ENCODE measurements at regions not wholly inside any gene's neighbourhood (a gene's known extent, or its start where the extent isn't known, plus 50 kb on each side); places are given as distances from the start of the nearest gene placed in this dataset.

GRCh38 chr20:61138566-61138965 lies 113.5 kb upstream of the CDH4 start:
- no peak overlapping the region for H3K4me3 ChIP-seq (ENCODE audit: low read depth, low read length)
- TF ChIP-seq CTCF (conservative IDR thresholded peaks at IDR 0.05; ENCODE audit: low read depth, low read length): no peak
- no peak for DNase-seq (ENCODE audit: low read depth)

- no peak overlapping the region for H3K4me3 ChIP-seq (ENCODE audit: low read depth, low read length)
- TF ChIP-seq CTCF (conservative IDR thresholded peaks at IDR 0.05; ENCODE audit: low read depth, low read length): no peak
- no peak for DNase-seq (ENCODE audit: low read depth)
These were observed 113.0 kb upstream of the CDH4 start for GRCh38 chr20:61139031-61139430.

- no peak for DNase-seq (ENCODE audit: low read depth)
- H3K4me3 ChIP-seq (ENCODE audit: low read depth, low read length): no peak overlapping the region
- TF ChIP-seq CTCF (conservative IDR thresholded peaks at IDR 0.05; ENCODE audit: low read depth, low read length): no peak
These were observed 111.5 kb upstream of the CDH4 start for GRCh38 chr20:61140576-61140975.

- TF ChIP-seq CTCF (conservative IDR thresholded peaks at IDR 0.05; ENCODE audit: low read depth, low read length): no peak
- DNase-seq (ENCODE audit: low read depth): peak; percentile 6
These were observed 106.0 kb upstream of the CDH4 start for GRCh38 chr20:61146023-61146422.

GRCh38 chr20:61149636-61150035 lies 102.4 kb upstream of the CDH4 start:
- no peak overlapping the region for H3K4me3 ChIP-seq (ENCODE audit: low read depth, low read length)
- DNase-seq (ENCODE audit: low read depth): no peak
- TF ChIP-seq CTCF (conservative IDR thresholded peaks at IDR 0.05; ENCODE audit: low read depth, low read length): no peak

More at GRCh38 chr20:61146023-61146422, 106.0 kb upstream of the CDH4 start:
- no peak overlapping the region for H3K4me3 ChIP-seq (ENCODE audit: low read depth, low read length)

- no peak for TF ChIP-seq CTCF (conservative IDR thresholded peaks at IDR 0.05; ENCODE audit: low read depth, low read length)
- H3K4me3 ChIP-seq (ENCODE audit: low read depth, low read length): no peak overlapping the region
- no peak for DNase-seq (ENCODE audit: low read depth)
These were observed 94.8 kb upstream of the CDH4 start for GRCh38 chr20:61157301-61157700.

GRCh38 chr20:61159957-61160686 lies 91.9 kb upstream of the CDH4 start:
- no peak for TF ChIP-seq CTCF (conservative IDR thresholded peaks at IDR 0.05; ENCODE audit: low read depth, low read length)
- DNase-seq (ENCODE audit: low read depth): no peak
- H3K4me3 ChIP-seq (ENCODE audit: low read depth, low read length): no peak overlapping the region

All from choroid plexus epithelial cell (primary cell).